Thymus (tissue), 11 donors: ENCODE measurements at regions not wholly inside any gene's neighbourhood (a gene's known extent, or its start where the extent isn't known, plus 50 kb on each side); places are given as distances from the start of the nearest gene placed in this dataset.

Experiments used
- DNase-seq, 9 donors: peaks; one replicate each; pipeline ENCODE4 v3.0.0-alpha.2; 2013; ENCODE audit warnings: low spot score in 9 of 9, low read depth in 6 of 9, missing footprints in 1 of 9
- H3K27ac ChIP-seq, 2 donors: one replicate each; pipeline ENCODE4 v1.5.1; 2013; ENCODE audit warnings: control low read depth in 1 of 2, low read depth in 1 of 2, low read length in 1 of 2, mild to moderate bottlenecking in 1 of 2, moderate library complexity in 1 of 2
- H3K27me3 ChIP-seq, 2 donors: one replicate each; pipeline ENCODE4 v1.5.1; 2013; ENCODE audit warnings: low read length in 1 of 2; ENCODE audit not compliant: control insufficient read depth in 2 of 2, insufficient read depth in 1 of 2
- H3K36me3 ChIP-seq, 2 donors: one replicate each; pipeline ENCODE4 v1.5.1; 2013; ENCODE audit warnings: low read length in 1 of 2, mild to moderate bottlenecking in 1 of 2, moderate library complexity in 1 of 2; ENCODE audit not compliant: control insufficient read depth in 2 of 2, insufficient read depth in 2 of 2
- H3K4me1 ChIP-seq, 2 donors: one replicate each; pipeline ENCODE4 v1.5.1; 2013; ENCODE audit warnings: low read length in 2 of 2; ENCODE audit not compliant: control insufficient read depth in 2 of 2, insufficient read depth in 2 of 2
- H3K4me3 ChIP-seq, 2 donors: one replicate each; pipeline ENCODE4 v1.5.1; 2013; ENCODE audit warnings: low read length in 2 of 2, control low read depth in 1 of 2, mild to moderate bottlenecking in 1 of 2
- H3K9me3 ChIP-seq, 2 donors: one replicate each; pipeline ENCODE4 v1.5.1; 2013; ENCODE audit warnings: low read length in 1 of 2, mild to moderate bottlenecking in 1 of 2; ENCODE audit not compliant: control insufficient read depth in 2 of 2, insufficient read depth in 1 of 2
- WGBS: extraction: QIAGEN DNeasy Blood & Tissue Kit; methylation state at CpG from one replicate; pipeline ENCODE4 v1.1.7; 2013; 5-methylcytosine and 5-hydroxymethylcytosine counted together
- donor health status: healthy.

DNA sequence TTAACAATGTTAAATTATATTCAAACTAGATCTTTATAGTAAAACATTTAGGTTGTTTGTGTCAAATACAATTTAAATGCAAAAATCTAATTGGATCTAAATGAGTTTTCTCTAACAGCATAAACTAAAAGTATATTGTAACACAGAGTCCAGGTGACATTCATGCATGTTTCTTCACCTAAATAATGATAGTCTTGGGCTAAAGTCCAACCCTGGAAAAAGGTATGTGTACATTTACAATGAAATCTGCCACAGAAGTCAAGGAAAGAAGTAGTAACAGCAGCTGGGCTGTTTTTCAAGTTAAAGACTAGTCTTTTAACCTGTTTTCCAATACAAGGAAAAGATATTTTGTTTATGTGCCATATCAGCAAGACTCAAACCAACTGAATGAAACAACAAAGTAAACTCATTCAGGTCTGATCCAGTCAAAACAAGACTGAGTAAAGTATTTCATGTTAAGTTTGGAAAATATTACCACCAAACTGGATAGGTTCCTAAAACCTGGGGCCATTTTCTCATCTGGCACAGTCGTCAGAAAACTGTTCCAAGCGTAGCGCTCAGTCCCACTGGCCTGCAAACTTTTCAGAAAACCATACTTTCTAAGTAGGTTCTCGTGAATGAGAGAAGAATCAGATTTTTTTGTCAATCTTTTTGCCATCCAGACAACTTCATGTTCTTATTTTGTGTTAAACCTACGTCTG, 349.2 kb downstream of the HGF start:
- no peaks in the 10 kb centered on the region for H3K4me1 ChIP-seq
- 96% methylated on average over 5 of the region's 5 CpGs for WGBS
- no peaks in the 10 kb centered on the region for H3K9me3 ChIP-seq
- no peaks in the 10 kb centered on the region for H3K27me3 ChIP-seq
- H3K27ac ChIP-seq: no peak overlapping the region
- H3K36me3 ChIP-seq: no peaks in the 10 kb centered on the region
- no peak overlapping the region for H3K4me3 ChIP-seq
- DNase-seq: no peak

DNA sequence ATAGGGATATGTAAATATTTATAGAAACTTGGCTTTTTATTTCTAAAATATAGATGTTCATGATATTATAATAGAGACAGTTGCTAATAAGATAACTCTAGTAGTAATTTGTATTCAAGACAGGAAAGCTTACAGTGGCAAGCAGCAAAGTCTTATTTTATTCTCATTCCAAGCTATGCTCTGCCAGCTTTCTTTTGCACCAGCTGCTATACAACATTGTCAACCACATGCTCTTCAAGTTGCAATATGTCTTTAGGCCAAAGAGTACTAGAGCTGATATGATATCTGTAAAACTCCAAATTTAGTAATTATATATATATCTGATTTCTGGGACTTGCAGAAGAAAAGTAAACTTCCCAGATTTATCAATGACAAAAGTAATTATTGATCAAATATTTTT, 350.1 kb downstream of the HGF start:
- Histone ChIP-seq H3K4me1 (no peaks in the 10 kb centered on the region), H3K36me3 (no peaks in the 10 kb centered on the region), H3K9me3 (no peaks in the 10 kb centered on the region), H3K4me3 (no peak overlapping the region), H3K27me3 (no peaks in the 10 kb centered on the region), H3K27ac (no peak overlapping the region)
- DNase-seq: no peak

DNA sequence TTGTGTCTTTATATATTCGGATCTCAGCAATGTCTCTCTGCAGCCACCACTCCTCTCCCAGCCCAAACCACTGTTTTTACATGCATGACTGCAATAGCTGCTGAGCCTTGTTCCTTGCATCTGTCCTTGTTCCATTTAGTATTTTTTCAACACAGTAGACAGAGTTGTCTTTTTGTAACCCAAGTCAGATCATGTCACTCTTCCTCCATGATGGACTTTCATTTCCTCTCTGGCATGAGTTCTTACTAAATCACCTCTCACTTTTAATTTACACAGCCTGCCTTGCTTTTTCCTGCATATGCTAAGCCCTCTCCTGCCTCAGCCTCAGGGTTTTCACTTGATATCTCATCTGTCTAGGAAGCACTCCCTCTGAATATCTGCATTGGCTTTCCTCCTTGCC, 353.2 kb downstream of the HGF start:
- H3K27me3 ChIP-seq: no peaks in the 10 kb centered on the region
- H3K4me3 ChIP-seq: no peak overlapping the region
- no peak overlapping the region for H3K27ac ChIP-seq
- no peaks in the 10 kb centered on the region for H3K36me3 ChIP-seq
- H3K9me3 ChIP-seq: no peaks in the 10 kb centered on the region
- WGBS: 96% methylated on average over 1 of the region's 1 CpG
- DNase-seq: no peak
- H3K4me1 ChIP-seq: no peaks in the 10 kb centered on the region

GRCh38 chr7:81415181-81415580, 354.7 kb downstream of the HGF start:
- WGBS: 93% methylated on average over 1 of the region's 1 CpG
- no peak for DNase-seq
- Histone ChIP-seq H3K36me3 (no peaks in the 10 kb centered on the region), H3K27ac (no peak overlapping the region), H3K9me3 (no peaks in the 10 kb centered on the region), H3K4me3 (no peak overlapping the region), H3K27me3 (no peaks in the 10 kb centered on the region), H3K4me1 (no peaks in the 10 kb centered on the region)

GRCh38 chr7:81414411-81414810, 355.4 kb downstream of the HGF start:
- no peaks in the 10 kb centered on the region for H3K4me1 ChIP-seq
- H3K27me3 ChIP-seq: no peaks in the 10 kb centered on the region
- 93% methylated on average over 3 of the region's 3 CpGs for WGBS
- H3K4me3 ChIP-seq: no peak overlapping the region
- H3K9me3 ChIP-seq: no peaks in the 10 kb centered on the region
- no peaks in the 10 kb centered on the region for H3K36me3 ChIP-seq
- no peak overlapping the region for H3K27ac ChIP-seq
- no peak for DNase-seq

GRCh38 chr7:81410471-81411117, 359.3 kb downstream of the HGF start:
- no peak overlapping the region for H3K27ac ChIP-seq
- H3K9me3 ChIP-seq: no peaks in the 10 kb centered on the region
- H3K36me3 ChIP-seq: no peaks in the 10 kb centered on the region
- 90% methylated on average over 6 of the region's 6 CpGs for whole genome bisulfite sequencing
- no peak overlapping the region for H3K4me3 ChIP-seq
- H3K4me1 ChIP-seq: no peaks in the 10 kb centered on the region
- DNase-seq: no peak
- H3K27me3 ChIP-seq: no peaks in the 10 kb centered on the region

GRCh38 chr7:81408728-81409127, 361.1 kb downstream of the HGF start:
- no peaks in the 10 kb centered on the region for H3K9me3 ChIP-seq
- no peaks in the 10 kb centered on the region for H3K36me3 ChIP-seq
- no peak for DNase-seq
- WGBS: 95% methylated on average over 2 of the region's 2 CpGs
- no peak overlapping the region for H3K27ac ChIP-seq
- H3K27me3 ChIP-seq: no peaks in the 10 kb centered on the region
- no peaks in the 10 kb centered on the region for H3K4me1 ChIP-seq
- H3K4me3 ChIP-seq: no peak overlapping the region

GRCh38 chr7:81407094-81407493, 362.8 kb downstream of the HGF start:
- no peaks in the 10 kb centered on the region for H3K36me3 ChIP-seq
- WGBS: 98% methylated on average over 2 of the region's 2 CpGs
- H3K27me3 ChIP-seq: no peaks in the 10 kb centered on the region
- H3K4me3 ChIP-seq: no peak overlapping the region
- no peak overlapping the region for H3K27ac ChIP-seq
- no peaks in the 10 kb centered on the region for H3K9me3 ChIP-seq
- no peaks in the 10 kb centered on the region for H3K4me1 ChIP-seq
- DNase-seq: no peak

DNA sequence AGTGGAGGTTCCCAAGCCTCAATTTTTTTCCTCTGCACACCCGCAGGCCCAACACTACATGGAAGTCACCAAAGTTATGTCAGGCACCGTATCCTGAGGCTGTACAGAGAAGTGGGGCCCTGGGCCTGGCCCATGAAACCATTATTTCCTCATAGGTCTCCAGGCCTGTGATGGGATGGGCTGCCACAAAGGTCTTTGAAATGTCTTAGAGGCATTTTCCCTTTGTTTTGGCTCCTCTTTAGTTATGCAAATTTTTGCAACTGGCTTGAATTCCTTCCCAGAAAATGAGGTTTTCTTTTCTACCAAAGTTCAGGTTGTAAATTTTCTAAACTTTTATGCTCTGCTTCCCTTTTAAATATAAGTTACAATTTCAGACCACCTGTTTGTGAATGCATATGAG, 365.2 kb downstream of the HGF start:
- H3K27ac ChIP-seq: no peak overlapping the region
- WGBS: 65% methylated on average over 2 of the region's 2 CpGs
- no peak overlapping the region for H3K4me3 ChIP-seq
- DNase-seq: no peak
- no peaks in the 10 kb centered on the region for H3K27me3 ChIP-seq
- no peaks in the 10 kb centered on the region for H3K4me1 ChIP-seq
- no peaks in the 10 kb centered on the region for H3K9me3 ChIP-seq
- H3K36me3 ChIP-seq: no peaks in the 10 kb centered on the region
